Loucy (cell line): ENCODE measurements at regions not wholly inside any gene's neighbourhood (a gene's known extent, or its start where the extent isn't known, plus 50 kb on each side); places are given as distances from the start of the nearest gene placed in this dataset.

Experiments used
- H2AFZ ChIP-seq: fragments of 200-600 bp; sonication (generic); 2 replicates; pipeline ENCODE4 v1.6.0; 2016; ENCODE audit warnings: antibody characterized with exemption, mild to moderate bottlenecking, low read length, moderate library complexity
- H3F3A ChIP-seq: fragments of 200-600 bp; 2 replicates; pipeline ENCODE4 v1.6.0; 2016; ENCODE audit warnings: antibody characterized with exemption, low read depth, mild to moderate bottlenecking
- H3K27me3 ChIP-seq: fragments of 200-600 bp; sonication (generic); 2 replicates; pipeline ENCODE4 v1.6.1; 2014; ENCODE audit warnings: low read length, mild to moderate bottlenecking; ENCODE audit not compliant: insufficient read depth, poor library complexity, severe bottlenecking
- H3K36me3 ChIP-seq: fragments of 200-600 bp; sonication (generic); 2 replicates; pipeline ENCODE4 v1.6.1; 2016; ENCODE audit warnings: low read length; ENCODE audit not compliant: insufficient read depth
- H3K4me1 ChIP-seq: fragments of 200-600 bp; sonication (generic); 2 replicates; pipeline ENCODE4 v1.5.1; 2014; ENCODE audit warnings: low read length, mild to moderate bottlenecking; ENCODE audit not compliant: insufficient read depth, poor library complexity, severe bottlenecking
- H3K4me2 ChIP-seq: fragments of 200-600 bp; sonication (generic); 2 replicates; pipeline ENCODE4 v1.6.0; 2014; ENCODE audit warnings: antibody characterized with exemption, low read length, low read depth, mild to moderate bottlenecking; ENCODE audit not compliant: poor library complexity, severe bottlenecking
- H3K4me3 ChIP-seq: fragments of 200-600 bp; sonication (generic); 2 replicates; pipeline ENCODE4 v1.5.1; 2014; ENCODE audit warnings: low read length, mild to moderate bottlenecking, mixed read lengths; ENCODE audit not compliant: poor library complexity, severe bottlenecking
- H3K79me2 ChIP-seq: fragments of 200-600 bp; sonication (generic); 2 replicates; pipeline ENCODE4 v1.6.1; 2014; ENCODE audit warnings: low read length; ENCODE audit not compliant: insufficient read depth
- H3K9ac ChIP-seq: fragments of 200-600 bp; sonication (generic); 2 replicates; pipeline ENCODE4 v1.6.0; 2014; ENCODE audit warnings: mild to moderate bottlenecking, low read depth, low read length, moderate library complexity; ENCODE audit not compliant: poor library complexity, severe bottlenecking
- H3K9me2 ChIP-seq: fragments of 200-600 bp; sonication (generic); replicated peaks from 2 replicates; pipeline ENCODE4 v1.6.1; 2016; ENCODE audit warnings: low read depth, low read length, mixed read lengths
- H3K9me3 ChIP-seq: fragments of 200-600 bp; sonication (generic); 2 replicates; pipeline ENCODE4 v1.6.1; 2014; ENCODE audit warnings: mild to moderate bottlenecking, antibody characterized with exemption, low read length, low read depth; ENCODE audit not compliant: insufficient read depth
- H4K20me1 ChIP-seq: fragments of 200-600 bp; sonication (generic); 2 replicates; pipeline ENCODE4 v1.6.0; 2014; ENCODE audit warnings: antibody characterized with exemption, low read length, mild to moderate bottlenecking; ENCODE audit not compliant: insufficient read depth, poor library complexity, severe bottlenecking
- EZH2phosphoT487 ChIP-seq: fragments of 200-600 bp; IDR thresholded peaks from 2 replicates; pipeline ENCODE4 v1.6.1; 2018; ENCODE audit warnings: antibody characterized with exemption, mild to moderate bottlenecking, moderate library complexity, borderline replicate concordance
- TF ChIP-seq, protein P1 (sequence below): fragments of 200-600 bp; sonication (generic); conservative IDR thresholded peaks from 2 replicates; pipeline ENCODE4 v1.5.1; 2014; ENCODE audit warnings: mild to moderate bottlenecking, antibody characterized with exemption, low read length

DNA sequence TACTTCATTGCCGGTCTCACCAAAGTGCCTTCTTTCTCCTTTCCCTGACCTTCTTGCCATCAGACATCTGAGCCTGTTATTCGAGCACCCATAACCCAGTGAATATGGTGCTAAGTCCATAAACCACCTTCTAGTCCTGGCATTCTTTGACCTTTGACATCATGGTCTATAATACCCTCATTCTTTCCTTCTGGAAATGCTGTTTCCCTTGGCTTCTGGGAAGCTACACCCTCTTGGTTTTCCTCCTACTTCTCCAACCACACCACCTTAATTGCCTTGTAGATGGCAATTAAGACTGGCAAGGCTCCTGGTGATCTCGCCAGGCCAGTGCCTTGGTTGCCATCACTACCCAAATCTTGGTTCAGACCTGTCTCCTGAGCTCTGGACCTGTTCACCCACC lies 56.1 kb upstream of the TRAK1 start:
- Histone ChIP-seq H3K9me3 (no peaks in the 10 kb centered on the region), H2AFZ (no peak overlapping the region), H3F3A (no peaks in the 10 kb centered on the region), H3K36me3 (peaks cover 24% of the 10 kb centered on the region; the same call in 1 of the 2 replicates), H3K79me2 (peaks cover 89% of the 10 kb centered on the region), H3K9ac (no peak overlapping the region), H4K20me1 (peaks cover 36% of the 10 kb centered on the region), H3K4me2 (no peak overlapping the region), H3K27me3 (no peaks in the 10 kb centered on the region), H3K4me3 (no peak overlapping the region), H3K9me2 (no peaks in the 10 kb centered on the region), H3K4me1 (no peaks in the 10 kb centered on the region)
- no peak for TF ChIP-seq EZH2phosphoT487
- TF ChIP-seq, protein P1, sequence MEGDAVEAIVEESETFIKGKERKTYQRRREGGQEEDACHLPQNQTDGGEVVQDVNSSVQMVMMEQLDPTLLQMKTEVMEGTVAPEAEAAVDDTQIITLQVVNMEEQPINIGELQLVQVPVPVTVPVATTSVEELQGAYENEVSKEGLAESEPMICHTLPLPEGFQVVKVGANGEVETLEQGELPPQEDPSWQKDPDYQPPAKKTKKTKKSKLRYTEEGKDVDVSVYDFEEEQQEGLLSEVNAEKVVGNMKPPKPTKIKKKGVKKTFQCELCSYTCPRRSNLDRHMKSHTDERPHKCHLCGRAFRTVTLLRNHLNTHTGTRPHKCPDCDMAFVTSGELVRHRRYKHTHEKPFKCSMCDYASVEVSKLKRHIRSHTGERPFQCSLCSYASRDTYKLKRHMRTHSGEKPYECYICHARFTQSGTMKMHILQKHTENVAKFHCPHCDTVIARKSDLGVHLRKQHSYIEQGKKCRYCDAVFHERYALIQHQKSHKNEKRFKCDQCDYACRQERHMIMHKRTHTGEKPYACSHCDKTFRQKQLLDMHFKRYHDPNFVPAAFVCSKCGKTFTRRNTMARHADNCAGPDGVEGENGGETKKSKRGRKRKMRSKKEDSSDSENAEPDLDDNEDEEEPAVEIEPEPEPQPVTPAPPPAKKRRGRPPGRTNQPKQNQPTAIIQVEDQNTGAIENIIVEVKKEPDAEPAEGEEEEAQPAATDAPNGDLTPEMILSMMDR, result no peak

DNA sequence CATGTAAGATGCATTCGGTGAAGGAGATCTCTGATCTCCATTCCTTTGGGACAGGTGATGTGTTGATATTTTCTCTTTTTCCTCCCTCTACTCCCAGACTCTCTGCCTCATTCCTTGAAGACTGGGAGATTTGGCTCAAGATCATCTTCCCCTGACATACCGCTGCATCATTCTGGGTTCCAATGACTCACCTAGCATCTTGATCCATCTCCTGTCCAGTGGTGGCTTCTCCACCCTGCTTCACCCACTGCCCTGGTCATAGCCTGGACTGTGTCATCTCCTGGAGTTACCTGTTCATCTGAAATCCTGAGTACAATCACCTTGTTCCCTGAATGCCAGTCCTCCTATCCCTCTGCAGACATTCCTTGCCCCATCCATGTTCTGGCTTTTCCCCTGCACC lies 57.4 kb upstream of the TRAK1 start:
- H3K79me2 ChIP-seq, result peaks cover 89% of the 10 kb centered on the region
- H3K4me1 ChIP-seq, result no peaks in the 10 kb centered on the region
- H3K36me3 ChIP-seq, result peaks cover 24% of the 10 kb centered on the region; the same call in 1 of the 2 replicates
- no peaks in the 10 kb centered on the region for H3K9me3 ChIP-seq
- H3F3A ChIP-seq, result no peaks in the 10 kb centered on the region
- TF ChIP-seq, protein P1, result no peak
- no peak for TF ChIP-seq EZH2phosphoT487
- no peak overlapping the region for H3K4me3 ChIP-seq
- H3K9ac ChIP-seq, result no peak overlapping the region
- no peaks in the 10 kb centered on the region for H3K27me3 ChIP-seq
- no peak overlapping the region for H2AFZ ChIP-seq
- H3K4me2 ChIP-seq, result no peak overlapping the region
- H3K9me2 ChIP-seq, result no peaks in the 10 kb centered on the region
- H4K20me1 ChIP-seq, result peaks cover 37% of the 10 kb centered on the region

DNA sequence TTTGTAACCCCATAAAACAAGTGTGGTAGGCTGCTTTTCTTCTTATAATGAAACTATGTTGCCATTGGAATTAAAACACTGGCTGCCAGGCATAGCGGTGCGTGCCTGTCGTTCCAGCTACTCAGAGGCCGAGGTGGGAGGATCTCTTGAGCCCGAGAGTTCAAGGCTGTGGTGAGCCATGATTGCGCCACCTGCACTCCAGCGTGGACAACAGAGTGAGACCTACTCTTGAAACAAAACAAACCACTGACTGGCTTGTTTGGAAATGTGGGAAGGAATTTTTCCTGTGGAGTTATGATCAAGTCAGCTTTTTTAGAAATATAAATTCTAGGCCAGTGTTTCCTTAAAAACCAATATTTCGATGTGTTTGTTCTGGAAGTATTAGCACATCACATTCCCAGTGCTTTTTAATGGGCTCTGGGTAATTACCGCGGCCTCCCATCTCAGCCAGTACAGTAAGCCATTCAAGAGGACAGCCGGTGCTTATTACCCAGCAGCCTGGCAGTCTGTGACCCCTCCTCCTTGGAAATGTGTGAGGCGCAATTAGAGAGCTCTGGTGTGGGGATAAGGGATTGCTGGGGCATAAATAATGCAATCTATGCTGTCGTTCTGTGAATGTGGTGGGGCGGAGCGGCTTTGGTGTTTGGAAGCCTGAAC lies 58.3 kb upstream of the TRAK1 start:
- H3K4me1 ChIP-seq, result no peaks in the 10 kb centered on the region
- H3K9me3 ChIP-seq, result no peaks in the 10 kb centered on the region
- no peaks in the 10 kb centered on the region for H3K9me2 ChIP-seq
- H3K36me3 ChIP-seq, result peaks cover 24% of the 10 kb centered on the region; the same call in 1 of the 2 replicates
- no peaks in the 10 kb centered on the region for H3K27me3 ChIP-seq
- H3K9ac ChIP-seq, result no peak overlapping the region
- H4K20me1 ChIP-seq, result peaks cover 34% of the 10 kb centered on the region
- no peak overlapping the region for H2AFZ ChIP-seq
- TF ChIP-seq, protein P1, result no peak
- TF ChIP-seq EZH2phosphoT487, result no peak
- H3K79me2 ChIP-seq, result peaks cover 92% of the 10 kb centered on the region
- H3F3A ChIP-seq, result no peaks in the 10 kb centered on the region
- H3K4me2 ChIP-seq, result no peak overlapping the region
- no peak overlapping the region for H3K4me3 ChIP-seq
